DOHH2 (cell line): ENCODE measurements at regions not wholly inside any gene's neighbourhood (a gene's known extent, or its start where the extent isn't known, plus 50 kb on each side); places are given as distances from the start of the nearest gene placed in this dataset.

Source experiments
- EZH2phosphoT487 ChIP-seq: fragments of 200-600 bp; sonication (generic); IDR thresholded peaks from 2 replicates; pipeline ENCODE4 v1.6.1; 2017; ENCODE audit warnings: borderline replicate concordance, mild to moderate bottlenecking, antibody characterized with exemption, low read length, moderate library complexity, mixed read lengths
- TF ChIP-seq, protein P1 (sequence below): fragments of 200-600 bp; sonication (generic); IDR thresholded peaks from one replicate; pipeline ENCODE4 v1.5.1; 2014; ENCODE audit warnings: antibody characterized with exemption, mild to moderate bottlenecking, low read depth, low read length; ENCODE audit not compliant: poor library complexity, severe bottlenecking

GRCh38 chr6:77326029-77326428 lies 137.3 kb downstream of the HTR1B start:
- TF ChIP-seq, protein P1, sequence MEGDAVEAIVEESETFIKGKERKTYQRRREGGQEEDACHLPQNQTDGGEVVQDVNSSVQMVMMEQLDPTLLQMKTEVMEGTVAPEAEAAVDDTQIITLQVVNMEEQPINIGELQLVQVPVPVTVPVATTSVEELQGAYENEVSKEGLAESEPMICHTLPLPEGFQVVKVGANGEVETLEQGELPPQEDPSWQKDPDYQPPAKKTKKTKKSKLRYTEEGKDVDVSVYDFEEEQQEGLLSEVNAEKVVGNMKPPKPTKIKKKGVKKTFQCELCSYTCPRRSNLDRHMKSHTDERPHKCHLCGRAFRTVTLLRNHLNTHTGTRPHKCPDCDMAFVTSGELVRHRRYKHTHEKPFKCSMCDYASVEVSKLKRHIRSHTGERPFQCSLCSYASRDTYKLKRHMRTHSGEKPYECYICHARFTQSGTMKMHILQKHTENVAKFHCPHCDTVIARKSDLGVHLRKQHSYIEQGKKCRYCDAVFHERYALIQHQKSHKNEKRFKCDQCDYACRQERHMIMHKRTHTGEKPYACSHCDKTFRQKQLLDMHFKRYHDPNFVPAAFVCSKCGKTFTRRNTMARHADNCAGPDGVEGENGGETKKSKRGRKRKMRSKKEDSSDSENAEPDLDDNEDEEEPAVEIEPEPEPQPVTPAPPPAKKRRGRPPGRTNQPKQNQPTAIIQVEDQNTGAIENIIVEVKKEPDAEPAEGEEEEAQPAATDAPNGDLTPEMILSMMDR: no peak
- TF ChIP-seq EZH2phosphoT487: no peak
